ENCODE measurements at regions not wholly inside any gene's neighbourhood (a gene's known extent, or its start where the extent isn't known, plus 50 kb on each side); places are given as distances from the start of the nearest gene placed in this dataset.
A peak's percentile ranks its signal among the peaks of the same experiment; 100 is the strongest.
"Not testable (repeated sequence)": the region's sequence is repeated elsewhere in the genome, so short reads cannot be mapped to it uniquely, and the experiment has no call there.

DNA sequence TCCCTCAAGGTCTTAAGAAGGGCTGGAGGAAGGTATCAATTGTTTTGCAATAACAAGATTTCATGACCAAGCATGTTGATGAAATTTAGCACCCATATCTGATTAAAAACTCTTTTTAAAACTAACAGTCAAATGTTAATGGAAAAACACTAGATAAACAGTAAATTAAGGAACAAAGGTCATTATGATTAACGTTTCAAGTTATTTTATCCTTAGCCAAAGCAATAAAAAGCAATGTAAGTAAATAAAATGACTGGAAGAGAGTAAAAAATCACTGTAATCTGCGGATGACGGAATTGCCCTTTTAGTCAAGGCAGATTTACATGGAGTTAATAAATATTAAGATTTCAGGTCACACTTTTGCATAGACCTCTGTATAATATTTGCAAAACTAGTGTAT lies 179.5 kb upstream of the KLF6 start:
- DNase-seq = no peak

DNA sequence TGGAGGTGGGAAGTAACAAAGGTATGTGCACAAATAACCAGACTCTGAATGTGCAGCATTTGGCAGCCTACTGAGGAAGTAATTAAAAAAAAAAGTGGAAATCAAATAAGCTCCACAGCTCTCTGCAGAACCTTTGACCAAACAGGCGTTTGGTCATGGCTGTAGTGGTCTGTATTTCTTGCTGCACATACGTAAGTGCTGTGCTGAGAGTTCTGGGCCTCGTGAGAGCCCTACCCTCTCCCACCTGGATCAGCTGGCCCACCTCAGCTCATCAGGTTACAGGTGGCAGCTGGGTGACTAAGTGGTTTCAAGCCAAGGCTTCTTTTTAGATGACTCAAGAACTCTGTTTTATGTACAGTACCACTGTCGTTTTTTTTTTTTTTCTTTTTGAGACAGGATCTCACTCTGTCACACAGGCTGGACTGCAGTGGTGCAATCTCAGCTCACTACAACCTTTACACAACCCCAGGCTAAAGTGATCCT lies 178.2 kb upstream of the KLF6 start:
- DNase-seq = no peak

GRCh38 chr10:3961082-3961481 lies 176.1 kb upstream of the KLF6 start:
- DNase-seq = no peak

GRCh38 chr10:3960496-3960895 lies 175.5 kb upstream of the KLF6 start:
- DNase-seq = no peak

GRCh38 chr10:3959370-3960325 lies 174.6 kb upstream of the KLF6 start:
- no peak for DNase-seq

DNA sequence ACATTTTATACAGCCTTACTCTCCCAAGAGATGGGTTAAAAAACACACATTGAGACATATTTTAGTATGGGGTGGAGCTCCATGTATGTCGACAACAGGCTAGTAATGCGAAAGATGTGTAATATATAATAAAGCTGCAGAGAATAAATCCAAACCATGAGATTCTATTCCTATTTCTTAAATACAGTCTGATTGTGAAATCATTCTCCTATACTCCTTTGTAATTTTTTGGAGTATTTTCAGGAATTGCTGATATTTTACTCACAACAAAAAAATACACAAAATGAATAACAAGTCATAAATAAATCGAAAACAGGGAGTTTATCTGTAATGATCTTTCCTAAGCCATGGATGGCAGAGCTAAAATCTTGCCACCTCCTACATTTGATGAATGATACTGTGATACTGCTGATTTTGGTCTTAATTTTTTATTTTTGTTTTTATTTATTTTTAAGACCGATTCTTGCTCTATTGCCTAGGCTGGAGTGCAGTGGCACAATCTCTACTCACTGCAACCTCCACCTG lies 173.5 kb upstream of the KLF6 start:
- no peak for DNase-seq

GRCh38 chr10:3955955-3956617 lies 171.1 kb upstream of the KLF6 start:
- DNase-seq = no peak

DNA sequence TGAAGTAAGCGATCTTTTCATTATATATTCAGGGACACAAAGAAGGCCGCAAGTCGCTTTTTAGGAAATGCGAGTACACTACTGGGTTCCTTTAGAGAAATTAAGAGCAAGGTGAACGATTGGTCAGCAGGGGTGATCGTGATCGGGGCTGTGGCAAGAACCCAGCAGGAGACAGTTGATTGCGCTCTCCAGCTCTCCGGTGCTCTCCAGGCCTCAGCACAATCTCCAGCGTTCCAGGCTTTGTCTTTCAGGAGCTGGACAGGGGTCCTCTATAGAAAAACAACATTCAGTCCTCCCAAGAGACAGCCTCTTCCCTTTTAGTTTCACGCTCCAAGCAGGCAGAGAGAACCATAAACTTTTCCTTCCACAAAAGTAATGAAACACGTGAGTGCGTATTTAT lies 170.5 kb upstream of the KLF6 start:
- DNase-seq = no peak

DNA sequence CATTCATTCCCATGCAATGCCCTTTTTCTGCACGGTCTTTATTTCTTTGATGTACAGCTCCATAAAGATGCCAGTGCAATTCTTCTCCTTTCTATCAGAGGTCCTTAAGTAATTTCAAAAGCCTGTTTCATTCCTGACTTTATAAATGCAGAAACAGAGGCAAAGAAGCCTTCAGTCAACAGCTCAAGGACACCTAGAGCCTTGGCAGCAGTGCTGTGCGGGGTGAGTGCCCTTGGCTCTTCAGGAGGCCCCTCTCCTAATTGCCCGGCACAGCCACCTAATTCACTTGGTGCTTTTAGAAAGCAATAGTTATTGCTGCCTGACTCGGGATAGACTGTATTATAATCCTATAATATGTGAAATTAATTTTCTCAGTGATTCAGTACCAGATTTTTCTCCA lies 169.6 kb upstream of the KLF6 start:
- DNase-seq = no peak

- not testable (repeated sequence) for DNase-seq
These were observed 169.0 kb upstream of the KLF6 start for GRCh38 chr10:3954007-3954406.

DNA sequence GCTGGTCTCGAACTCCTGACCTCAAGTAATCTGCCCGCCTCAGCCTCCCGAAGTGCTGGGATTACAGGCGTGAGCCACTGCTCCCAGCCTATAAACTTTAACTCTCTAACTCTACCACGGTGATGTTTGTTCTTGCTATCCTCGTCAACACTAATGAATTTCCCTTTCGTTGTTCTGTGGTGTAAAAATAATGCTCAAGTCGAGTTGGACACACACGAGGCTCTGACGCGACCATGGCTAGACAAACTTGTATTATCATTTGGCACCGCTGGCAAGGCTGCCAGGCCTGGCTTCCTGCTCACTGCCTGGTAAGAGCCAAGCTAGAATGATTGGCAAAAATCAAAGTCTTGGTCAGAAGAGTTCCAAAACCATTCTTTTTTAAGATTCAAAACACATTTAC lies 167.0 kb upstream of the KLF6 start:
- DNase-seq = no peak

GRCh38 chr10:3950676-3951275 lies 165.8 kb upstream of the KLF6 start:
- no peak for DNase-seq

DNA sequence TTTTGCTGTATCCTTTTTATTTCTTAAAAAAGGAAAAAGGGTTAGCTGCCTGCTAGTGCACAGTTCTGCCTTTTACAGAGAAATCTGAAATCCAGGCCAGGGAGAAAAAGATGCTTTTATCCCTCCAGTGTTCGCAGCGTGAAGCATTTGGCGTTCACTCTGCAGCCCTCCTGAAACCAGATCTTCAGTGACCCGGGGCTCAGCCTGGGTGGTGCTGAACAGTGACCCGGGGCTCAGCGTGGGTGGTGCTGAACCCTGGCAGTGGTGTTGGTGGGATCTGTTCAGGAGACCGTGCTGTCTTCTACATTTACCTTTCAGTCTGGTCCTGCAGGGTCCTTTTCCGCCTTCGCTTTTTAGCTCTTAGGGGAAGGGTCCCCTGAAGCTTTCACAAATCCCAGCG lies 164.7 kb upstream of the KLF6 start:
- no peak for DNase-seq

DNA sequence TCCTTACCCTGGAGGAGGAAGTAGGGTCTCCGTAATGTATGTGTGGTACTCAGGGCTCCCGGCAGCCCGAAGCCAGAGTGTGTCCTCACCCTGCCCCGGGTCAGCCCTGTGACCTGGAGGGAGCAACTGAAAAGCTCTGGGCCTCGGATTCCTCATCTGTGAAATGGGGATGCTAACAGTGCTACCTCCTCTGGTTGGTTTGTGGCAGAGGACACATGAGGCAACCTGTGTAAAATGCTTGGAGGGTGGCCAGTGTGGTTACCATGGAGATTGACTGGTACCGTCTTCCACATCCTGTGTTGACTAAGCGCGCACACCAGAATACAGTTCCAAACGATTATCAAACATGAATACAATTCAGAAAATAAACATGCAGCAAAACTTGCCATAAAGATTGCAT lies 163.8 kb upstream of the KLF6 start:
- DNase-seq = peak; percentile 78

GRCh38 chr10:3946234-3947229 lies 161.5 kb upstream of the KLF6 start:
- no peak for DNase-seq

DNA sequence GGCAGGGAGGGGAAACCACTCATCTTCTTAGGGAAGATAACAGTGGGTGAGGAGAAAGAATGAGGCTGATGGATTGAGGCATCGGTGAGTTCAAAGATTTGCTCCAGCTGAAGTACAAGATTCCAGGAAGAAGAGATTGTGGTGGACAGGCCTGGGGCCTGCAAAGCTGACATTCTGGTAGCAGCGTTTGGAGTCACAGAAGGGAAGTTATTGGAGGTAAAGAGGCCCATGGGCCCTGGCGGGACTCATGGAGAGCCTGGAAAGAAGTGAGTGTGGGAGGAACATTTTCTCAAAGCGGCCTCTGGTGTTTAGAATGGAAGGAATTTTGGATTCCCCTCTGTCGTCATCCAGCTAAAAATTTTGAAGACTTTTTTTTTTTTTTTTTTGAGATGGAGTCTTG lies 160.0 kb upstream of the KLF6 start:
- no peak for DNase-seq

- DNase-seq = no peak
These were observed 159.6 kb upstream of the KLF6 start for GRCh38 chr10:3944591-3944990.

DNA sequence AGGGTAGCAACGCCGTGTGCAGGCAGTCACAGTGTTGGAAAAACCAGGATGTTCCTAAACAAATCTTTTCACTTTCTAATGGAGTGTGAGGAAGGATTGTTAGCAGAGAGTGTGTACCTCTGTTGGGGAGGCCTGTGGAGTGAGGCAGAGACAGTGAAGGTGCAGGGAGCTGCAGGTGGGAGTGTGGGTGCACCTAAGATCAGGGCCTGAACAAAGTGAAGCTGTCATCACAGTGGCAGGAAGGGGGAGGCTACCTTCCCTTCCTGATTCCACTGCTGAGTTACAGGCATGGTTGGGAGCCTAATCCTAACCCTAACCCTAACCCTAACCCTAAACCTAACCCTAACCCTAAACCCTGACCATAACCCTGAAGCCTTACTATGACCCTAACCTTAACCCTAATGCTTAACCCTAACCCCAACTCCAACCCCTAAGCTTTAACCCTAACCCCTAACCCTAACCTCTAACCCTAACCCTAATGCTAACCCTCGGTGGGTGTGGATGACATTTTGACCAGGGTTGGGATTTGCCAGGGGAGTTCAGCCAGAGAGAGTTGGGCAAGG lies 158.8 kb upstream of the KLF6 start:
- no peak for DNase-seq

DNA sequence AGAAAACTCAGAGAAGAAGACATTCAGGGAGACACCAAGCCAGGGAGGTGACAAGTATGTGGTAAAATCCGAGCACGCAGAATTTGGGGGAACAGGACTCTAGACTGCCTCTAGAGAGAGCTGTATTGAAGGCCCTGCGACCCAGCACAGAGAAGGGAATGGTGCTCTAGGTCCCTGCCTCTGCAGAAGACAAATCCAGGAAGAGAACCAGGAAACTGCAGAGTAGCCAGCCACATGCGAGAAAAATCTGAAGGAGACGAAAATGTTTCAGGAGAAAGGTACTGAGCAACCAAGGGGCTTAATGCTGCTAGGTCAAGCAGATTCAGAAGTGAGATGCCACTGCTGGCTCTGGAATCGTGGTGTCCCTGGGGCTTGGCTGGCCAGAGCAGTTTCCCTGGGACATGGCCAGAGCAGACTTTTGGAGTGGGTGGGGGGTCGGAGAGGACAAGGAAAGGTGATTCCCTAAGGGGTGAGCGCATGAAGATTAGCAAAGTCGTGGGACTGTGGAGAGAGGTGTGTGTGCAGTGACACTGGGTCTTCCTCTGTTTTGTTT lies 158.0 kb upstream of the KLF6 start:
- DNase-seq = no peak

DNA sequence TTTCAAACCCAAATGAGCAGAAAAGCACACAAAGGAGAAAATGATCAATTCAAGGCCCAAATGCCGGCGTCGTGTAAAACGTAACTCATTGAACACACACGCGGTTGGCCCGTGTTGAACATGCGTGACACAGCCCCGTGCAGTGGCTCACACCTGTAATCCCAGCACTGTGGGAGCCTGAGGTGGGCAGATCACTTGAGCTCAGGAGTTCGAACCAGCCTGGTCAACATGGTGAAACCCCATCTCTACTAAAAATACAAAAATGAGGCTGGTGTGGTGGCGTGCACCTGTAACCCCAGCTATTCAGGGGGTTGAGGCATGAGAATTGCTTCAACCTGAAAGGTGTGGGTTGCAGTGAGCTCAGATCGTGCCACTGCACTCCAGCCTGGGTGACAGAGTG lies 156.7 kb upstream of the KLF6 start:
- no peak for DNase-seq

DNA sequence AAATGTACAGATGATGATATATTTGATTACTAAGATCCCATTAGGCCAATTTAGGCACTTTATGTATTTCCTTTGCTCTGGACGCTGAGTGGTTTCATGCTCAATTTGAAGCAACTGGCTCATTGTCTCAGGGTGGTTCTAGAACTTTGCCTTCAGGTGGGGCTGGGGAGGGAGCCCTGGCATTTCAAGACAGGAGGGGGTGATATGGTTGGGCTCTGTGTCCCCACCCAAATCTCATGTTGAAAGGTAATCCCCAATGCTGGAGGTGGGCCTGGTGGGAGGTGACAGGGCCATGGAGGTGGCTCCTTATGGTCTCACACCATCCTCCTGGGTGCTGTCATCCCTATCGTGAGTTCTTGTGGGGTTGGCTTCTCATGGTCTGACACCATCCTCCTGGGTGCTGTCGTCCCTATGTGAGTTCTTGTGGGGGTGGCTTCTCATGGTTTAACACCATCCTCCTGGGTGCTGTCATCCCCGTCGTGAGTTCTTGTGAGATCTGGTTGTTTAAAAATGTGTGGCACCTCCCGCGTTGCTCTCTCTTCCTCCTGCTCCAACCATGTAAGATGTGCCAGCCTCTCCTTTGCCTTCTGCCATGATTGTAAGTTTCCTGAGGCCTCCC lies 151.5 kb upstream of the KLF6 start:
- DNase-seq = no peak
